A673 (cell line): ENCODE measurements at regions not wholly inside any gene's neighbourhood (a gene's known extent, or its start where the extent isn't known, plus 50 kb on each side); places are given as distances from the start of the nearest gene placed in this dataset.

Experiments
- BruUV-seq: library from RNA; stranded (reverse); fragments of 400-500 nt; replicated peaks from 2 replicates; lab custom pipeline; 2021; lab: Mats Ljungman, UMichigan
- CTCF ChIA-PET: fragments of 300-600 bp; sonication (Branson Sonifier 250); formaldehyde crosslinking; loops from one replicate; lab custom pipeline; 2022; ENCODE audit warnings: antibody characterized with exemption; lab: Charles Lee
- POLR2A ChIA-PET: fragments of 300-600 bp; sonication (Branson Sonifier 250); formaldehyde crosslinking; loops from one replicate; lab custom pipeline; 2022; ENCODE audit warnings: antibody characterized with exemption; ENCODE audit not compliant: low non-redundant PET; lab: Charles Lee
- DNase-seq: peaks from one replicate; pipeline ENCODE4 v3.0.0-alpha.2; 2015; ENCODE audit warnings: low spot score
- H3K27ac ChIP-seq: fragments of 200-600 bp; sonication (generic); 2 replicates; pipeline ENCODE4 v1.5.1; 2016; ENCODE audit warnings: mixed run types, low read depth, mild to moderate bottlenecking, mixed read lengths, antibody characterized with exemption, low read length; ENCODE audit not compliant: poor library complexity, severe bottlenecking
- H3K27me3 ChIP-seq: fragments of 200-600 bp; sonication (generic); replicated peaks from 2 replicates; pipeline ENCODE4 v1.6.1; 2017; ENCODE audit warnings: mixed run types, low read depth, mild to moderate bottlenecking, mixed read lengths, antibody characterized with exemption, low read length; ENCODE audit not compliant: insufficient read depth, poor library complexity
- H3K36me3 ChIP-seq: fragments of 200-600 bp; sonication (generic); 2 replicates; pipeline ENCODE4 v1.6.1; 2016; ENCODE audit warnings: mixed run types, mild to moderate bottlenecking, mixed read lengths, antibody characterized with exemption, low read length; ENCODE audit not compliant: insufficient read depth, poor library complexity, severe bottlenecking
- H3K4me1 ChIP-seq: fragments of 200-600 bp; sonication (generic); 2 replicates; pipeline ENCODE4 v1.6.1; 2017; ENCODE audit warnings: mixed run types, mild to moderate bottlenecking, mixed read lengths, antibody characterized with exemption, low read length; ENCODE audit not compliant: insufficient read depth, poor library complexity, severe bottlenecking
- H3K4me3 ChIP-seq: fragments of 200-600 bp; sonication (generic); 2 replicates; pipeline ENCODE4 v1.5.1; 2016; ENCODE audit warnings: low read depth, mixed run types, mild to moderate bottlenecking, mixed read lengths, low read length; ENCODE audit not compliant: poor library complexity, severe bottlenecking
- H3K9me3 ChIP-seq: fragments of 200-600 bp; sonication (generic); 2 replicates; pipeline ENCODE4 v1.6.1; 2016; ENCODE audit warnings: mixed run types, low read depth, mild to moderate bottlenecking, mixed read lengths, antibody characterized with exemption, low read length; ENCODE audit not compliant: poor library complexity, severe bottlenecking
- CTCF ChIP-seq: fragments of 300-800, 200-600 bp; sonication (generic); conservative IDR thresholded peaks from 2 replicates; pipeline ENCODE4 v1.5.1; 2017; ENCODE audit warnings: low read depth, mild to moderate bottlenecking, antibody characterized with exemption, low read length, moderate library complexity, mixed read lengths
- EZH2 ChIP-seq: fragments of 200-600 bp; sonication (generic); IDR thresholded peaks from 2 replicates; pipeline ENCODE4 v1.6.1; 2017; ENCODE audit warnings: borderline replicate concordance, low read depth, mild to moderate bottlenecking, mixed read lengths, antibody characterized with exemption, low read length; ENCODE audit not compliant: poor library complexity, severe bottlenecking
- intact Hi-C: fragments of 100-400 bp; cut with micrococcal nuclease; formaldehyde crosslinking; loops from one replicate; pipeline ENCODE4 v1.10.0; 2022; ENCODE audit not compliant: unreplicated experiment

- intact Hi-C loops: no loop called here
- Histone ChIP-seq H3K4me1 (no peaks in the 10 kb centered on the region), H3K36me3 (no peaks in the 10 kb centered on the region), H3K4me3 (no peak overlapping the region), H3K27me3 (no peaks in the 10 kb centered on the region), H3K27ac (no peak overlapping the region), H3K9me3 (no peaks in the 10 kb centered on the region)
- no peak for DNase-seq
- TF ChIP-seq CTCF (no peak), EZH2 (no peak)
- BruUV-seq: no TSS peak
- CTCF ChIA-PET: no interaction called here
- POLR2A ChIA-PET: interaction anchor here (0.6 kb wide), 1 partner anchor 1358 kb away, joined by 4 read pairs; no protein-coding TSS in a partner anchor
Measured at GRCh38 chr14:71507681-71508080, 424.5 kb upstream of the RGS6 start.

- no peak for TF ChIP-seq CTCF
- no peak for TF ChIP-seq EZH2
- CTCF ChIA-PET: no interaction called here
- no peak for DNase-seq
- Histone ChIP-seq H3K4me3 (no peak overlapping the region), H3K27ac (no peak overlapping the region), H3K4me1 (no peaks in the 10 kb centered on the region), H3K9me3 (no peaks in the 10 kb centered on the region), H3K36me3 (no peaks in the 10 kb centered on the region), H3K27me3 (no peaks in the 10 kb centered on the region)
- BruUV-seq: no TSS peak
- intact Hi-C loops: no loop called here
- POLR2A ChIA-PET: no interaction called here
Measured at GRCh38 chr14:71508901-71509300, 423.3 kb upstream of the RGS6 start.

- no peaks in the 10 kb centered on the region for H3K36me3 ChIP-seq
- H3K4me1 ChIP-seq: no peaks in the 10 kb centered on the region
- no peak overlapping the region for H3K27ac ChIP-seq
- intact Hi-C loops: no loop called here
- TF ChIP-seq CTCF (no peak), EZH2 (no peak)
- CTCF ChIA-PET: no interaction called here
- BruUV-seq: no TSS peak
- H3K9me3 ChIP-seq: no peaks in the 10 kb centered on the region
- H3K27me3 ChIP-seq: no peaks in the 10 kb centered on the region
- H3K4me3 ChIP-seq: no peak overlapping the region
- no peak for DNase-seq
- POLR2A ChIA-PET: no interaction called here
Measured at GRCh38 chr14:71511152-71511551, 421.1 kb upstream of the RGS6 start.
